Liver (tissue), 8 donors: ENCODE measurements at regions not wholly inside any gene's neighbourhood (a gene's known extent, or its start where the extent isn't known, plus 50 kb on each side); places are given as distances from the start of the nearest gene placed in this dataset.

Experiments used
- DNase-seq: peaks from one replicate; pipeline ENCODE4 v3.0.0-alpha.2; 2017; ENCODE audit warnings: low spot score
- H3K27ac ChIP-seq, 2 donors: one replicate each; pipeline ENCODE4 v1.7.0; 2013; ENCODE audit warnings: inconsistent platforms in 2 of 2, low read length in 2 of 2, control low read depth in 1 of 2, low read depth in 1 of 2, mild to moderate bottlenecking in 1 of 2
- H3K27me3 ChIP-seq, 4 donors: one replicate each; pipeline versions ENCODE4 v1.6.1 to v1.7.0; 2013; ENCODE audit warnings: low read length in 3 of 4, inconsistent platforms in 1 of 4, mild to moderate bottlenecking in 1 of 4, moderate library complexity in 1 of 4; ENCODE audit not compliant: control insufficient read depth in 4 of 4, insufficient read depth in 4 of 4
- H3K36me3 ChIP-seq, 4 donors: one replicate each; pipeline versions ENCODE4 v1.6.1 to v1.7.0; 2013; ENCODE audit warnings: low read length in 3 of 4, mild to moderate bottlenecking in 3 of 4, low read depth in 1 of 4, moderate library complexity in 1 of 4; ENCODE audit not compliant: control insufficient read depth in 4 of 4, insufficient read depth in 3 of 4
- H3K4me1 ChIP-seq, 4 donors: one replicate each; pipeline versions ENCODE4 v1.6.1 to v1.7.0; 2013; ENCODE audit warnings: low read length in 3 of 4, mild to moderate bottlenecking in 3 of 4, moderate library complexity in 1 of 4; ENCODE audit not compliant: control insufficient read depth in 4 of 4, insufficient read depth in 4 of 4
- H3K4me3 ChIP-seq, 3 donors: one replicate each; pipeline versions ENCODE4 v1.6.1 to v1.7.0; 2013; ENCODE audit warnings: low read length in 3 of 3, control low read depth in 1 of 3, low read depth in 1 of 3, mild to moderate bottlenecking in 1 of 3
- H3K9ac ChIP-seq, 2 donors: one replicate each; pipeline ENCODE4 v1.7.0; 2013; ENCODE audit warnings: low read length in 2 of 2, mild to moderate bottlenecking in 2 of 2, moderate library complexity in 2 of 2, control low read depth in 1 of 2, low read depth in 1 of 2
- H3K9me3 ChIP-seq, 4 donors: one replicate each; pipeline versions ENCODE4 v1.6.1 to v1.7.0; 2013; ENCODE audit warnings: low read length in 3 of 4; ENCODE audit not compliant: control insufficient read depth in 4 of 4
- ATF3 ChIP-seq: IDR thresholded peaks from 2 replicates; pipeline ENCODE4 v1.6.1; 2016; ENCODE audit warnings: antibody characterized with exemption
- CTCF ChIP-seq: fragments of 150-350 bp; IDR thresholded peaks from 2 replicates; pipeline ENCODE4 v1.5.1; 2017; ENCODE audit warnings: improper control_type of control experiment, low read depth, low read length; ENCODE audit not compliant: missing input control
- EGR1 ChIP-seq, 2 donors: IDR thresholded peaks; 2 replicates each; pipeline ENCODE4 v1.6.1; 2016 to 2018; ENCODE audit warnings: antibody characterized with exemption in 2 of 2, low read depth in 2 of 2
- FOXA1 ChIP-seq: IDR thresholded peaks from 2 replicates; pipeline ENCODE4 v1.6.1; 2016; ENCODE audit warnings: antibody characterized with exemption
- FOXA2 ChIP-seq: IDR thresholded peaks from 2 replicates; pipeline ENCODE4 v1.6.1; 2016; ENCODE audit warnings: antibody characterized with exemption
- GABPA ChIP-seq, 2 donors: IDR thresholded peaks in 1 of 2; conservative IDR thresholded peaks in 1 of 2; 2 replicates each; pipeline ENCODE4 v1.6.1; 2016; ENCODE audit warnings: antibody characterized with exemption in 2 of 2, mild to moderate bottlenecking in 1 of 2, moderate library complexity in 1 of 2
- HNF4A ChIP-seq, 2 donors: conservative IDR thresholded peaks; 2 replicates each; pipeline ENCODE4 v1.6.1; 2016; ENCODE audit warnings: antibody characterized with exemption in 2 of 2, mild to moderate bottlenecking in 2 of 2
- HNF4G ChIP-seq: IDR thresholded peaks from 2 replicates; pipeline ENCODE4 v1.6.1; 2016; ENCODE audit warnings: antibody characterized with exemption
- JUND ChIP-seq, 2 donors: IDR thresholded peaks; 2 replicates each; pipeline ENCODE4 v1.6.1; 2016; ENCODE audit warnings: antibody characterized with exemption in 2 of 2
- MAX ChIP-seq: IDR thresholded peaks from 2 replicates; pipeline ENCODE4 v1.6.1; 2016; ENCODE audit warnings: antibody characterized with exemption
- NR2F2 ChIP-seq: IDR thresholded peaks from 2 replicates; pipeline ENCODE4 v1.6.1; 2016; ENCODE audit warnings: antibody characterized with exemption
- RAD21 ChIP-seq, 2 donors: IDR thresholded peaks; 2 replicates each; pipeline ENCODE4 v1.6.1; 2016; ENCODE audit warnings: antibody characterized with exemption in 2 of 2, mild to moderate bottlenecking in 2 of 2
- REST ChIP-seq: IDR thresholded peaks from 2 replicates; pipeline ENCODE4 v1.6.1; 2016; ENCODE audit warnings: antibody characterized with exemption, mild to moderate bottlenecking
- RXRA ChIP-seq, 2 donors: IDR thresholded peaks; 2 replicates each; pipeline ENCODE4 v1.6.1; 2017 to 2018; ENCODE audit warnings: antibody characterized with exemption in 2 of 2, mild to moderate bottlenecking in 1 of 2
- SP1 ChIP-seq: IDR thresholded peaks from 2 replicates; pipeline ENCODE4 v1.6.1; 2018; ENCODE audit warnings: antibody characterized with exemption, mild to moderate bottlenecking
- TAF1 ChIP-seq: conservative IDR thresholded peaks from 2 replicates; pipeline ENCODE4 v1.6.1; 2016; ENCODE audit warnings: antibody characterized with exemption, mild to moderate bottlenecking
- YY1 ChIP-seq: IDR thresholded peaks from 2 replicates; pipeline ENCODE4 v1.6.1; 2016; ENCODE audit warnings: antibody characterized with exemption, mild to moderate bottlenecking
- ZBTB33 ChIP-seq: IDR thresholded peaks from 2 replicates; pipeline ENCODE4 v1.6.1; 2016; ENCODE audit warnings: antibody characterized with exemption
- WGBS: extraction: QIAGEN DNeasy Blood & Tissue Kit; methylation state at CpG from one replicate; pipeline ENCODE4 v1.1.7; 2013; 5-methylcytosine and 5-hydroxymethylcytosine counted together
- donor health status: healthy.
- donor health status: healthy.
- donor health status: healthy.
- donor health status: healthy.
- donor health status: healthy.

GRCh38 chr14:76293923-76294322 lies 82.0 kb upstream of the ESRRB start:
- Histone ChIP-seq H3K36me3 (no peaks in the 10 kb centered on the region), H3K9ac (no peak overlapping the region), H3K27ac (no peak overlapping the region), H3K4me1 (peaks cover 2 to 13% (median 10%) of the 10 kb centered on the region in 4 donors), H3K4me3 (no peak overlapping the region), H3K9me3 (no peaks in the 10 kb centered on the region), H3K27me3 (no peaks in the 10 kb centered on the region)
- DNase-seq = peak; percentile 37
- WGBS = 29% methylated on average over 3 of the region's 3 CpGs
- no peak for TF ChIP-seq ZBTB33
- peak; percentile 37 for TF ChIP-seq SP1
- TF ChIP-seq JUND (IDR thresholded peaks at IDR 0.05) = no peak

GRCh38 chr14:76294876-76295275 lies 81.1 kb upstream of the ESRRB start:
- 95% methylated on average over 3 of the region's 3 CpGs for WGBS
- no peak overlapping the region for H3K9ac ChIP-seq
- no peaks in the 10 kb centered on the region for H3K36me3 ChIP-seq
- no peaks in the 10 kb centered on the region for H3K27me3 ChIP-seq
- H3K4me1 ChIP-seq = peaks cover 2 to 13% (median 10%) of the 10 kb centered on the region in 4 donors
- no peaks in the 10 kb centered on the region for H3K9me3 ChIP-seq
- H3K27ac ChIP-seq = no peak overlapping the region
- peak; percentile 26 for DNase-seq
- TF ChIP-seq REST (no peak), RXRA (IDR thresholded peaks at IDR 0.05) (no peak), FOXA1 (no peak), HNF4A (conservative IDR thresholded peaks at IDR 0.05) (no peak), FOXA2 (no peak), RAD21 (IDR thresholded peaks at IDR 0.05) (no peak), MAX (no peak), GABPA (IDR thresholded peaks at IDR 0.05 in 1 of 2, conservative IDR thresholded peaks at IDR 0.05 in 1 of 2) (no peak), TAF1 (no peak), CTCF (no peak), ATF3 (no peak), JUND (IDR thresholded peaks at IDR 0.05) (no peak), HNF4G (no peak), ZBTB33 (no peak), NR2F2 (no peak), SP1 (no peak), YY1 (no peak), EGR1 (IDR thresholded peaks at IDR 0.05; ENCODE audit: low read depth in 2 of 2) (no peak)
- no peak overlapping the region for H3K4me3 ChIP-seq
